Transverse colon (tissue), 4 donors: ENCODE measurements at regions not wholly inside any gene's neighbourhood (a gene's known extent, or its start where the extent isn't known, plus 50 kb on each side); places are given as distances from the start of the nearest gene placed in this dataset.

ENCODE experiments used
- CTCF ChIP-seq, 5 experiments: fragments of 200-600 bp in 3 of 5; fragments of 450-650 bp in 2 of 5; sonication (generic) in 3 of 5; IDR thresholded peaks; 1 replicate in 2 of 5; 2 replicates in 3 of 5; pipeline ENCODE4 v1.5.1; 2016 to 2017; ENCODE audit warnings: antibody characterized with exemption in 5 of 5, inconsistent platforms in 3 of 5, mild to moderate bottlenecking in 2 of 5, moderate library complexity in 1 of 5
- EP300 ChIP-seq: sonication (generic); formaldehyde crosslinking; IDR thresholded peaks from one replicate; pipeline ENCODE4 v1.6.1; 2017; ENCODE audit warnings: antibody characterized with exemption, low read depth
- POLR2A ChIP-seq: fragments of 450-650 bp; IDR thresholded peaks from one replicate; pipeline ENCODE4 v1.6.1; 2016; ENCODE audit warnings: antibody characterized with exemption, mild to moderate bottlenecking, moderate library complexity
- POLR2AphosphoS5 ChIP-seq, 3 donors: sonication (generic); formaldehyde crosslinking; IDR thresholded peaks; one replicate each; pipeline ENCODE4 v1.6.1; 2016; ENCODE audit warnings: antibody characterized with exemption in 3 of 3

DNA sequence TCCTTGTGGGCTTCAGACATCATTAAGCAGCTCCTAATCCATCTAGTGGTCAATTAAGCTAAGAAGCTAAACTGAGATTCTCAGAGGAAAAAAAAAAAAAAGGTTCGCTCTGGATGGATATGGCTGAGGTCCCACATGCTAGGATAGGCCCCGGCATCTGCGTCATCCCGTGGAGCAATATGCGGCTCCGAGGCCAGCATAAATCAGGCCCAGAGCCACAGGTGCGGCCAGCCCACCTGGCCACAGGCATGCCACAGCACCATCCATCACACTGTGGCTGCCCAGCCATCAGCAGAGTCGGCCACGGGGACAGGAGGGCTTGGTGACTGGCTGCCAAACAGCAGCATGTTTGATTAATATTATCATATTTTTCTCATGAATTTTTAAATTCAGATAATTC, 106.9 kb upstream of the TIAM1 start:
- no peak for TF ChIP-seq CTCF (IDR thresholded peaks at IDR 0.05)
- no peak for TF ChIP-seq POLR2A
- no peak for TF ChIP-seq POLR2AphosphoS5 (IDR thresholded peaks at IDR 0.05)
- no peak for TF ChIP-seq EP300
